Stimulated activated CD8-positive, alpha-beta memory T cell treated with anti-CD3 and anti-CD28 coated beads, Interleukin-7, amount 100 ng/mL, for 4 hours (primary cell): ENCODE measurements at regions not wholly inside any gene's neighbourhood (a gene's known extent, or its start where the extent isn't known, plus 50 kb on each side); places are given as distances from the start of the nearest gene placed in this dataset.

ENCODE experiments used
- DNase-seq, 2 donors: peaks; one replicate each; pipeline ENCODE4 v3.0.0-alpha.2; 2020; ENCODE audit warnings: low read depth in 2 of 2

DNA sequence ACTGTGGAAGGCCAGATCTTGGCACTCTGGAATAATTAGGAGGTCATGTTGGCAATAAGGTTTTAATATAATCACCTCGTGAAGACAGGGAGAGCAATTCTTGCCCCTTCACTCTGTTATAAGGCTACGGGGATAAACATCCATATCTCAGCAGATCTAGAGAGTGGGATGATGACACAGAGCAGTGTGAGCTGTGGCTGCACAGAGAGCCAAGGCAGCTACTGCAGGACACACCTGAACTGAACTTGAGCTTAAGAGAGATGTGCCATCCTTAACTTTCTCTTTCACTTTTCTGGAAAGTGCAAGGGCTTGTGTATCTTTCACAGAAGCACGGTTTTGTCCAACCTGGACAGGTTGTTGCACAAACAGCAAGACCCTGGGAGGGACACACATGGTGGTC lies 174.7 kb downstream of the GATA3 start:
- DNase-seq: no peak

DNA sequence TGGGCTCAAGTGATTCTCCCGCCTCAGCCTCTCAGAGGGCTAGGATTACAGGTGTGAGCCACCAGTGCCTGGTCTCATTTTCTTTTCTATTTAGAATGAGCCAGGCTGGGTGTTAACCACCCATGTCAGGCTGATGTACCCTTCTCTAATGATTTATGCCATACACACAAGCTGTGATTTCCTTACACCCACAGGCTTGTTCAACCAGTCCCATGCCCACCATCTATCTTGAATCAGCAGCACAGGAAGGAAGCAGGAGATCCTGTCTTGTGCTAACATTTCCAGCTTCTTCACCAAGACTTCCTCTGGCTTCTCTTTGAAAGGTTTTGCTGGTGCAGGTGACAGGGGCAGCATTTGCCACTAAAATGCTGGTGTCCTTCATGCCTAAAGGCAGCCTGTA lies 176.4 kb downstream of the GATA3 start:
- no peak for DNase-seq

DNA sequence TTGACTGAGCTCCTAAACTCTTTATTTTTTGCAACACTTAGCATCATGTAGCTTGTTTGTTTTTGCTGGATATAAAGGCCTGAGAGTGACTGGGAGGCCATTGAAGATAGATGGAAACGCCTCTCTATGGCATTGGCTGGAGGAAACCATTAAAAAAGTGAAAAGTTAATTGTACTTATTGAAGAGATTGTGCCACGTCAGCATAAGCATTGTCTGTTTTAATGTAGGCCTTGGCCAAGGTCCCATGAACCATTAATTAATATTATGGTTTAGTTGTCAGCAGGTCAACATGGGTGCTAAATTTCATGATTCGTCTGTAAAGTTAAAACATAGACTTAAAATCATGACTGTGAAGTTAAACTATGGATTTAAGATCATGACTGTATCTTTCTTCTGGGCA lies 178.6 kb downstream of the GATA3 start:
- DNase-seq: no peak

DNA sequence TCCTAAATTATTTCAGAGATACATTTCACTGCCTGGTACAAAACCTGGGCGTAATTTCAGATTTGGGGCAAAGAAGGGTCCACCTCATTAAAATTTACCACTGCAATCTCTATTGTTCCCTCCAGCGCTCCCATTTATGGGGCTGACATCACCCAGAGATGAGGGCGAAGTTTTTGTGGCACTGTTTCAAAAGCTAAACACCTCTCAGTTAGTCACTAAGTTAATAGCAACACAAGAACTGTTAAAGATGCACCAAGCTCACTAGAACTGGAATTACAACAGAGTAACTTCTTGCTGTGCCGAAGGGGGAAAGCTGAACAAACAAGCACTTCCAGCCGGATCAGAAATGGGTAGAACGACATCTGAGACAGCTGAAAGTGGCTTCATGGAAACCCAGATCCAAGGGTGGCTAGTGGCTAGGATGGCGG lies 179.4 kb downstream of the GATA3 start:
- no peak for DNase-seq

DNA sequence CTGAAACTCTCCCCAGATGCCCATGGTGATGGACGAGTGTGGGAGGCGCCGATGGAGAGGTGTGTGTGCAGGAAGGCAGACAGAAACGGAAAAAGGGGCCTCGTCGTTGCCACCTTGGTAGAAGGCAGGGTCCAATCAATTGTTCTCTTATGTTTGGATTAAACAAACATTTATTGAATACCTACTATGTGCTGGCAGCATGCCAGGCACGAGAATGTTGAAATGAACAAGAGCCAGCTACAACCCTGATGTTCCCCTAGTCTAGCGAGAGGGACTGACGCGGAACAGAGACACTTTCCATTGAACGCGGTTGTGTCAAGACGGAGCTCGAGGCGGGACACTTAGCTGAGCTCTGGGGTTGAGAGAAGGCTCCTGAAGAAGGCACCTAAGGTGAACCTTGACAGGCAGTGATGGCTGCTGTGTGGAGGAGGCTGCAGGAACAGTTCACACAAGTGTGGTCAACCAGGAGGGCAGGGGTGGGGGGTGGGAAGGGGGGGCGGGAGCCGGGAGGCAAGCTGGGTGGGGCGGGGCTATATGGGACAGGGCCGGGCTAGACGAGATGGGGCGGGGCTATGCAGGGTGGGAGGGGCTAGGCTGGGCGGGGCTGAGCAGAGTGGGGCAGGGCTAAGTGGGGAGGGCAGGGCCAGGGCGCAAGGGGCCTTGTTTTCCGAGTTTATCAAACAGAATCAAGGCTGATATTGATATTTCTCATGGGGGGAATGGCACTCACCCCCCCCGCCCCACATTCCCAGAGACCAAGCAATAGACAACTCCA lies 181.0 kb downstream of the GATA3 start:
- no peak for DNase-seq

DNA sequence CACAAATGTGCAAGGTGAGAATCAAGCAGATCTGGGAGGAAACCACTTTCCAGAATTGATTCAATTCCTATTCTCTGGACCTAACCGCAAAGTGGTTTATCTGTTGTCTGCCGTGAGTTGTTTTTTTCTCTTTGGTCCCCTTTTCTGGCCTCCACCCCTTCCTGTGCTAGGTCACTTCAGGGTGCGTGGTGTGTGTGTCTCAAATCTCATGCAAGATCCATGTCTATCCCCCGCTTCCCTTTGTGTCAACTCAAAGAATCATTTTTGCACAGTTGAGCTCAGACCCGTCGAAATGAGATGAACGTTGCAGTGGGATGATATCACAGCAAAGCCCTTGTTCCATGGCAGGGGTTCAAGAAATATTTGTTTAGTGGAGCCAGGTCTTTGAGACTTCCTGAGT lies 184.5 kb downstream of the GATA3 start:
- no peak for DNase-seq

DNA sequence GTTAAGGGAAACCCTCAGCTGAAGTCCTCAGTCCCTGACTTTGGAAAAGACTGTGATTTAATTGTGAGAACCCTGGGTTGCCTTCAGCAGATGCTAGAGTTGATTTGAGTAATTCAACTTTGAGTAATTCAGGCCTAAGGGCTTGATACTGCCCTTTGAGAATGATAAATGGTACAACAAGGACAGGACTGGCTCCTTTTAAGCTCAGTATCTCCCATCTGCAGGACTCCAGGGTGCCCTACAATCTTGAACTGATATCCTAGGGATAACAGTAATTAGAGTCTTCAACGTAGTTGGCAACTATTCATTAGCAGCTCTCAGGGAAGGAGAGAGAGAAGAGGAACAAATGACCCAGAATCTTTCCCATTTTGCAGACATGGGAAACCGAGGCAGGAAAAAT lies 186.4 kb downstream of the GATA3 start:
- no peak for DNase-seq

DNA sequence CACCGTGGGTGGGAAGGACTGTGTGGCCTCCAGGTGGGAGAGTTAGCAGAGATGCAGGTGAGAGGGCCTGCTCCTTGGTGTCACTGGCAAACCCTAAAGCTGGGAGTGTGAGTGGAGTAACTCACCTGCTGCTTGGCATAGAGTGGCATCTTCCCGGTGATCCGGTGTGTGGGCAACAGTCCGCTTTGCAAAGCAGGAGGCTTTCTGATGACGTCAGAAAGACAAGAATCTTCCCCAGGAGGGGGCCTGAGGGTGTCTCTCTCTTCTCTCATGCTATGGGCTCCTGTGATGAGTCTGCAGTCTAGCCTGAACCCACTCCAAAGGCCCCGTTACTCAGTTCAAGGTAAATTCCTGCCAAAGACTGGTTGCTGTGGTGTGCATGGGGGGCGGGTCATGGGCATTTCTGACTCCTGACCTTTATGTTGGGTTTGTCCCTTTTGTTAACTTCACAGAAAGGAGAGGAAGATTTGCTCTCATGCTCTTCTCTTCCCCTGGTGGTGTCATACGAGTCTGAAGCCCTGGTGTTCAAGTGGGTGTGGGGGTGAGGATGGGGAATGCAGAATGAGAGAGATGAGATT lies 187.9 kb downstream of the GATA3 start:
- peak in 1 of 2 donors; percentile 13 for DNase-seq

DNA sequence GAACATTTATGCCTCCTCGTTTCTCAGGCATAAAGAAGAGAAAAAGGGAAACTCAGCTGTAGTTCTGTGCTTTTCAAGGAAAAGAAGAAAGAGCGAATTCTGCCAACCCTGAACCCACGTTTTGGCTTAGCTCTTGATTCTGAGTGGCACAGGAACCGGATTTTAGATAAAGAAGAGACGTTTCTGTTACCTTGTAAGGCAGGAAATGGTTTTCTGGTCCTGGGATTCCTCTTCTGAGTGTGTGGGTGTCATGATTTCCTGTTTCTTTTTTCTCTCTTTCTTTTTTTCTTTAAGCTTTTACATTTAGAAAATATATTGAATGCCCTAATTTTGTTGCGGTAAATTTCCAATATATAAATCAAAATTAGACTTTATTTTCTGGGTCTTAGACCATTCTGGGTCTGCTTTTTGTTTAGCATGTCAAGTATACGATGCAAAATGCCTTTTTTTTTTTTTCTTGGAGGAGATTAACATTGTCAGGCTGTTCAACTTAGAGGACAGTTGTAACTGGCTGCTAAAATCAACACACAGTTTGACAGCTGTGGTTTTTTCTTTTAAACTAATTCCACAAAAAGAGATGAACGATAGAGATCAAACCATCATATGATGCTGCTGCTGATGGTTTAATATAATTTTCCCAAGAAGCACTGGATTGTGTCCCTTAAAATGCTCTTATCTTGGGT lies 190.8 kb downstream of the GATA3 start:
- no peak for DNase-seq

DNA sequence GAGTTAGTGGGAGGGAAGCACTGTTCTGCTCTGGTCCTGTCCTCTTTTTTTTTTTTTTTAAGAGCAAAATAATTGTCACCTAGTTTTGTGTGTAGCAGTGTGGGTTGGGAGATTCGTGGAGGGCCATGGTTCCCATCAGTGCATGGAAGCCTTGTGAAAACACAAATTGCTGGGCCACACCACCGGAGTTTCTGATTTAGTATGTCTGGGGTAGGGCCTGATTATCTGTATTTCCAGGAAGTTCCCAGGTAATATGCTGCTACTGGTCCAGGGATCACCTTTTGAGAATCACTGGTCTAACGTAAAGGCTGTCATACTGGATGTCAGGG lies 191.3 kb downstream of the GATA3 start:
- no peak for DNase-seq

DNA sequence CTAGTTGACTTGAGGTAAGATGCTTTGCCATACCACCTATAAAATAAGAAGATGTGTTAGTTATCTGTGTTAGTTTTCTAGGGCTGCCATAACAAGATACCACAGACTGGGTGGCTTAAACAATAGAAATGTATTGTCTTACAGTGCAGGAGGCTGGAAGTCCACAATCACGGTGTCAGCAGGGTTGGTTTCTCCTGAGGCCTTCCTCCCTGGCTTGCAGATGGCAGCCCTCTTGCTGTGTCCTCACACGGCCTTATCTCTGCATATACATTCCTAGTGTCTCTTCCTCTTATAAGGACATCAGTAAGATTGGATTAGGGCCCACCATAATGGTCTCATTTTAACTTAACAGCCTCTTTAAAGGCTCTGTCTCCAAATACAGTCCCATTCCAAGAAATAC lies 192.1 kb downstream of the GATA3 start:
- no peak for DNase-seq

DNA sequence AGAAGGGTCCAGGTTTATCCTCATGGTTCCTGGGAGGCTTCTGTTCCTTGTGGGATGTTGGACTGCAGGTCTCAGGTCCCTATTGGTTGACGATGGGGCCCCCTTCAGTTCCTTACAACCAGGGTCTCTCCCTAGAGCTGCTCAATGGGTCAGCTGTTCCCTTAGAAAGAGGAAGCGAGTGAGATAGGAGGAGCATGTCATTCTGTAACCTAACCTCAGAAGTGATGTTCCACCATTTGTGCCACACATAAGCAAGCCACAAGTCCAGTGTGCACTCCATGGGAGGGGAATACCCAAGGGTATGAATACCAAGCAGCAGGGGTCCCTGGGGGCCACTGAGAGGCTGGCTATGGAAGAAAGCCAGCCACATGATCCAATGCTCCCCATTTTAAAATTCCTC lies 192.7 kb downstream of the GATA3 start:
- DNase-seq: no peak

DNA sequence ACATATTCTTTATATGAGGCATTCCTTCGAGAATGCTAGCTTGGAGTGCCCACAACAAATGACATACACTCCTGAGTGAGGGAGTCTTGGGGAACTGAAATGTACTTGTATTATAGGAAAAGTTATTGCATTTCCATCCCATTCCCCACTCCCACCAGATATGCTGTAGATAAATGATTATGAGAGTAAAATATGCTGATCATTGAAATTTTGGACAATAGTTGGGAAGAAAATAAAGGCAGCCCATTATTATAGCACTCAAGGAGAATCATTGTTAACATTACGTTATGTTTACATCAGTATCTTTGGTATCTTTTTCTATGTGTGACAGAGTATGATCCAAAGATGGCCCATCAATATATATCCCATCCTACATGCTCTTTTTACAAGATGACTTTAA lies 194.4 kb downstream of the GATA3 start:
- no peak for DNase-seq

DNA sequence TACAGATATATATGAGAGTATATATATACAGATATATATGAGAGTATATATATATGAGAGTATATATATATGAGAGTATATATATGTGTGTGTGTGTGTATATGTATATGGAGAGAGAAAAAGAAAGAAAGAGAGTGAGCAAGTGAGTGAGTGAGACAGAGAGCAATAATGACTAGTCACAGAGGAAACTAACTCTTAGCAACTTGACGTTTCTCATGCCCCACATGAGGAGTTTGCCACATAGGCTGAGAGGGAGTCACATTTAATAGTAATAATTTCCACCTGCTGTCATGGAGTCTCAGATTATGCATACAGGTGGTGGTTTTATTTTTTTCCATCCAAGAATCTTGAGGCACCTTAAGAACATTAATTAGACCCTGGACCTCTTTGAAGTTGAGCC lies 199.9 kb downstream of the GATA3 start:
- DNase-seq: no peak

DNA sequence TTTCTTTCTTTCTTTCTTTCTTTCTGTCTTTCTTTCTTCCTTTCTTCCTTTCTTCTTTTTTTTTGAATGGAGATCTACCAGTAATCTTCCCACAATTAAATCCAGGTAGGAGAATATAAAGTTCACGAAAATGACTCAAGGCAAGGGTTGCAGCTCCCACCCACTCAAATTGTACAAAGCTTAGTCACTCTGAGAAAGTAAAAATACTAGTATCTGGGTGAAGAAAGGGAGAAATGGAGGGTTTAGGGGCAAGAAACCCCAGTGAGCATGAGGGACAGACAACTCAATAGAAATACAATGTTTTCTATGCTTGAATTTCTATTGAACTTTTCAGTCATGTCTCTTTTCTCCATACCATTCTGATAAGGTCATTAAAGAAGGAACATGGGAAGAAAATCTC lies 200.8 kb downstream of the GATA3 start:
- DNase-seq: no peak

DNA sequence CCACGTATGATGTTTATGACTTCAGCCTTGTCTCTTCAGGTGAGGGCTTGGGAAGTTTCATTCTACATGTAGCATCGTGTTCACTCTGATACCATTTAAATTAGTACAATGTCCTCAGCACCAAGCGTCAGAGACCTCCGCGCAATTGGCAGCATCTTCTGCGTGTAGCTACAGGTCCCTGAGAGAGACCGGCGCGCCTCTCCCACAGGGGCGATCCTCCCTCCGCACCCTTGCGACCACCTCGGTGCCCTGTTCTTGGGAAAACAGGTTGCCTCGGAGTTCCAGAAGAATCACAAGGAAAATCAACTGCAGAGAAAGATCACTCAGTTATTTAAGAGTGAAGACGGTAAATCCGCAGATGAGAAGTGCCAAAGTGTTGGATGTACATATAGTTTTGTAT lies 206.2 kb downstream of the GATA3 start:
- DNase-seq: no peak

DNA sequence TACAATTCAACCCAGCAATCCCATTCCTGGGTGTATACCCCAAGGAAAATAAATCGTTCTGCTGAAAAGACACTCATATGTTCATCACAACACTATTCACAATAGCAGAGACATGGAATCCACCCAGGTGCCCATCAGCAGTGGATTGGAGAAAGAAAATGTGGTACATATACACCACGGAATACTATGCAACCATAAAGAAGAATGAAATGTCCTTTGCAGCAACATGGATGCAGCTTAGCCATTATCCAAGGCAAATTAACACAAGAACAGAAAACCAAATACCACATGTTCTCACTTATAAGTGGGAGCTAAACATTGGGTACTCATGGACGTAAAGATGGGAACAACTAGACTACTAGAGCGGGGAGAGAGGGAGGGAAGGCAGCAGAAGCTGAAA lies 207.8 kb downstream of the GATA3 start:
- DNase-seq: no peak

DNA sequence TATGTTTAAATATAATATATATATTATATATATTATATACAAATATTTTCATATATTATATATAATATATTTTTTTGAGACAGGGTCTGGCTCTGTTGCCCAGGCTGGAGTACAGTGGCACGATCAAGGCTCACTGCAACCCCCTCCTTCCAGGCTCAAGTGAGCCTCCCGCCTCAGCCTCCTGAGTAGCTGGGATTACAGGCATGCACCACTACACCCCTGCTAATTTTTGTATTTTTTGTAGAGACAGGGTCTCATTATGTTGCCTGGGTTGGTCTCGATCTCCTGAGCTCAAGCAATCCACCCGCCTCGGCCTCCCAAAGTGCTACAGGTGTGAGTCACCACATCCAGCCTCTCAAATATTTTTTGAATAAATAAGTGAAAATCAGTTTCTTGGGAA lies 215.5 kb downstream of the GATA3 start:
- no peak for DNase-seq

DNA sequence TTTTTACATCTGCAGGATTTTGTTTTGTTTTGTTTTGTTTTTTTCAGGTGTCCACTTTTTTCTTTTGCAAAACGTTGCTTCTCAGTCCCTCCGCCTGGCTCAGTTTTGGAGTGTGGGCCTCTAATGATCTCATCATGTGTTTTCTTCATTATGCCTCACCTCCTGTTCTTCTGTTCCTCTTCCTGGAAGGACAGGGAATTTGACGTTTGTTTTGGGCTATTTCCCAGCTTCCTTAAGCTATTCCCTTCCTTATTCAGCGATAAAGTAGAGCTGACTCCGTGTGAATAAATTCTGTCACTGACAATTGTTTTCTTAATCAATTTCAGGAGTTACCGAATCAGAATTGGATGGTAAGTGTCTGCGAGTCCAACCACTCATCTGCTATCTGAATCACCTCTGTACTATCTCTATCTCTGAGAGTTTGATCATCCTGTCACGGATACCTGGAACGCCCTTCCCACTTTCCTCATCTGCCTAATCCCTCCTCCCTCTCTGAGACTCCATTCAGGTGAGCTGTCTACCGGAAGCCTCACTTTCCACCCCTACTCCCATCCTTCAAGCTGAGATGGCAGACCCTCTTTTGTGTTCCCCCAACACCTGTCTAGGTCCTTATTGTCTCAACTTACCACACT lies 218.4 kb downstream of the GATA3 start:
- DNase-seq: no peak

DNA sequence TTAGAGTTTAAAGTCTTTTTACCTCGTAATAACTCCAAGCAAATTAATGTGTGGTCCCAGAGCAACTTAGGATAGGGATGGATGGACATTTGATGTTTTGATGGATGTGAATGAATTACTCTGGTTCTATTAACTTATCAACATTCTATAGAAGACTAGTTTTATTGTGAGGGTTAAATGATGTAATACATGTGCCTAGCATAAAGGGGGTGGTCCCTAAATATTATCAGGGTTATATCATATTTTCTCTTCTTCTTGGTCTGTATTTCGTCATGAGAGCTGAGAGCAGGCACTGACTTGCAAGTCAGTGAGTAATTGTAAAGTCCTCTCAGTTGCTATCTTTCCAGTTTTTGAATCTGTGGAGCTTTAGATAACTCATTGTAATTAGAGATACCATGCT lies 219.3 kb downstream of the GATA3 start:
- DNase-seq: no peak

DNA sequence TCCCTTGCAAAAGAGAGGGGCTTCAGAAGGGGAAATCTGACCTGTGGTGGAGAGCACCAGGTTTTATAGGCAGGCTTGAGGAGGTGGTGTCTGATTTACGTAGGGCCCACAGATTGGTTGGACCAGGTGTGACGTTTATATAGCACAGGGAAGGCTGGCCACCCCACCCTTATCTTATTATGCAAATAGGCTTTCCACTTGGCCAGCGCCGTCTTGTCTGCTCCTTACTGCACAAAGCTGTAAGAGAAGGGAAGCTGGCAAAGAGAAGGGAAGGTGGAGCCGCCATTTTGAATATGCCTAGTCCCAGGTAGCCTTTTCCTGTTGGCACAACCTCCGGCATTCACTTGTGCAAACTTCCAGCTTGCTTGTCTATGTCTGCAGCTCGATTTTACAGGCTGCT lies 221.4 kb downstream of the GATA3 start:
- no peak for DNase-seq

DNA sequence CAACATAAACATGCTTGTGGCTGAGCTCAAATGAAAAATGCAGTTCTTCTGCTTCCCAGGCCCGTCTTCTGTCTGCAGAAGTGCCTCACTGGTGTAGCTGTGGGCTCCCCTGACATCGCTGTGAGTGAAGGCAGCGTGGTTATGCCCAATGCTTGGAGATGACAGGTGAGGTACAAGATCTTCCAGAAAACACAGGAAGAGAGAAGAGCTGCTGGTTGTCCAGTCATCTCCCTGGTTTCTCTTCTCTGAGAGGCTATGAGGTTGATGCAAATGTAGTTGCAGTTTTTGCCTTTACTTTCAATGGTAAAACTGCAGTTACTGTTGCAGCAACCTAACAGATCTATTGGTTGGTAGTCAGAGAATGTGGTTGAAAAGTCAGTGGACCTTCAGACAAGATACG lies 223.6 kb downstream of the GATA3 start:
- no peak for DNase-seq

DNA sequence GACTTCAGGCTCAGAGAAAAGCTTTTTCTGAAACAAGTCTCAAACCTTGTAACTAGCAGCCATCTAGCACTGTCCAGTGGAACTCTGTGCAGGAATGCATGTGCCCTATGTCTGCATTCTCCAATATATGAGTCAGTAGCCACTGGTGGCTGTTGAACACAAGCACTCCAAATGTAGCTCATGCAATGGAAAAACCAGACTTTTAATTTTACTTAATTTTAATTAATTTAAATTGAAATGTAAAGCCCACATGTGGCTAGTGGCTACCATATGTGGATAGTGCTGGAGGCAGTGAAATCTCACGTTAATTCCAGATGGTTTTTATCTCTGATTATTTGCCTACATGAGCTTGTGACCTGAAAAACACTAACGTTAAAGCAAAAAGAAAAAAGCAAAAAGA lies 225.1 kb downstream of the GATA3 start:
- no peak for DNase-seq
